Hematopoietic multipotent progenitor cell (in vitro differentiated cells): ENCODE measurements at regions not wholly inside any gene's neighbourhood (a gene's known extent, or its start where the extent isn't known, plus 50 kb on each side); places are given as distances from the start of the nearest gene placed in this dataset.

Experiments
- DNase-seq, 3 donors: peaks; one replicate each; pipeline ENCODE4 v3.0.0-alpha.2; 2011 to 2015; ENCODE audit warnings: low read depth in 2 of 3, low spot score in 2 of 3

DNA sequence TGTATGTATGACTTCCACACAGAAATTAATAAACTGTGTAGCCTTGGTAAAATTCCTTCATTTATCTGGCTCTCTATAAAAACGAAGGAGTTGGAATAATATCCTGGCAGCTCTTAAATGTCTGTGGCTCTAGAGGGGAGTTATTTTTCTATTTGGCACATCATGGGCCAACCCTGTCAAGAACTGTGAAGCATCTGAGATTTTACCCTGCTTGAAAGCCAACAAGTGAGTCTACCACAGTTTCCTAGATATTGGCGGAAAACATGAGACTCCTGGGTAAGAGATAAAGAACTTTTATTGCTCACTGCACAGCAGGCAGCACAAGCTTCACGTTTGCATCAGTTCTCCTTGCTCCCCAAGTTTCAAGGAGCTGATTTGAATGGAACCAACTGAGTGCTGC, 346.7 kb upstream of the CYRIA start:
- DNase-seq, result no peak

DNA sequence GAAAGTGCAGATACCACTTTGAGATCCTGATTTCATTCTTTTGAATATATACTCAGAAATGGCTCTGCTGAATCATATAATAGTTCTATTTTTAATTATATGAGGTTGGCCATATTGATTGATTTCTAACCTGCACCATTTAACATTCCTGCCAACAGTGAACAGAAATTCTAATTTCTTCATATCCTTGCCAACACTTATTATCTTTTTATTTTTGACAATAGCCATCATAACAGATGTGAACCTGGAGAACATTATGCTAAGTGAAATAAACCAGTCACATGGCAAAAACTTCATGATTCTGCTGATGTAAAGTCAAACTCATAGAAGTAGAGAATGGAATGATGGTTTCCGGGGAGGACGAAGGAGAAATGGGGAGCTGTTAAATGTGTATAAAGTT, 344.5 kb upstream of the CYRIA start:
- DNase-seq, result no peak

DNA sequence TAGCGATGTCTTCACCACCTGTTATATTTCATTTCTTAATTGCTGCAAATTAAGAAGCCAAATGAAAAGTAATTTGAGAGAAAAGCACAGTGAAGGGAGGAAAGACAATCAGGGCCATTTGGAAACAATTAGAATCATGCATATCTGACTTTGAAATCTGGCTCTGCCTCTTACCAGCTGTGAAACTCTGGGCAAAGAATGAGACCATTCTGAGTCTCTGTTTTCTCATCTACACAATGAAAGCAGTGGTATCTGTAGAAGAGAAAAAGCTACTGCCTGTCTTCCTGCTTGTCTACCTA, 334.5 kb upstream of the CYRIA start:
- DNase-seq, result no peak

DNA sequence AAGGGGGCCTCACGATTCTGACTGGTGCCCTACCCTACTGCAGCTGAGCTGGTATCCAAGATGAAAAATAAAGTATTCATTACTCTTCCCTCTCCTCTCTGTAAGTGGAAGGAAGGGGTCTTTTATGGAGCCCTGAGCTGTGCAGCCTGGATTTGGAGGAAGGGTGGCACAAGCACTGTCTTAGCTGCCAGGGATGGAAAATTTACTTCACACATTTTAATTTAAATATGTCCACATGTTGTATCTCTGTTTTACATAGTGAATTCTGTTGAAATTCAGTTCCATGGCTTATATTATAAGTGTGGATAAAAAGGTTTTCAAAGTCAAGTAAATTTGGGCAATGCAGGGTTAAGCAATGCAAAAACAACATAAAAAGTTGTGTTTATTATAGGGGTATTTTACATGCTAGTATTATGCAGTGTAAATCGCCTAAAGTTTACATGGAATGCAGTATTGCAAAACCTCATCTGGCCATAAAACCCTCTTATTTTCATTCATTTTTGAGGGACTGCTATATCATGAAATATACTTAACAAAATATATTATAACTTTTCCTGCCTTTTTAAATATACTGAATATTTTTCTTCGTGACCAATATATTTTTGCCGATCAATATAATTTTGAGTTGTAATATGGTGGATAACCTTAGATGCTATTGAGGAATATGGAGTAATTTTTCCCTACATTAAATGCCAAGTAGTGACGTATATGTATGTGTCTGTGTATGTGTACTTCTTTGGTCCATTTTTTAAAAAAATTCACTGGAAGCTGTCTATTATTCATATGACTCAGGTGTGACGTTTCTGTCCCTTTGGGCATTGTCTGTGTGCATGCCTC, 333.9 kb upstream of the CYRIA start:
- no peak for DNase-seq

DNA sequence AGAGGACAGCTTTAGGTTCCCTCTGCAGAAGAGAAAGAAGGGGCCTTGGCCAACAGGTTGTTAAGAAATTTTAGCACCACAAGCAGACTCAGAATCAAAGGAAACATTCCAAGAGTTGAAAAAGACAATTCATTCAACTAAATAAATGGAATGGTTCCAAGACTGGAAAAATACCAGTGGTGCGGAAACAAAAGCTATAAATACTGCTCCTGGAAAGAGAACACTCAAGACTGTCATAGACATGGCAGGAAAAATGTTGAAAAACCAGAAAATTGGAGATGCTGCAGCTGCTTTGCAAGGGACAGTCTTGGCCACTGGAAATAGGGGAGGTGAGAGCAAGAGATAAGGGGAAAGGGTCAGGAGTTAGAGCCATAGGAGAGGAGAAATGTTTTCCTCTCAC, 312.7 kb upstream of the CYRIA start:
- DNase-seq, result no peak

DNA sequence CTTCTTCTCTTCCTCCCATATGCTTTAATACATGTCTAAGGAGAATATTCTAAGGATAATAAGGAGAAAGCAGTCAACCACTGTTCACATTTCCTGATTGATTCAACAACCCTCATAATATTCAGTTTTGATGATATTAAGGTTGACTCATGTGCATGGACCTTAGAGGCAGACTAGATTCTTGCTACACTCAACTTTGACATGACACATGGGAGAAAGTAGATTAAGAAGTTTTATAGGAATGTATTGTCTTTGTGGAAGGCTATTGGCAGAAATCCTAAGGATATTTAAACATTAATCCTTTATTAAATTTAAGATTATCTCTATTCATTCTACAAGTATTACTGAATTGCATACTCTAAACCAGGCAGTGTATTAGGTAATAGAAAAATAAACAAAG, 309.1 kb upstream of the CYRIA start:
- DNase-seq, result no peak

DNA sequence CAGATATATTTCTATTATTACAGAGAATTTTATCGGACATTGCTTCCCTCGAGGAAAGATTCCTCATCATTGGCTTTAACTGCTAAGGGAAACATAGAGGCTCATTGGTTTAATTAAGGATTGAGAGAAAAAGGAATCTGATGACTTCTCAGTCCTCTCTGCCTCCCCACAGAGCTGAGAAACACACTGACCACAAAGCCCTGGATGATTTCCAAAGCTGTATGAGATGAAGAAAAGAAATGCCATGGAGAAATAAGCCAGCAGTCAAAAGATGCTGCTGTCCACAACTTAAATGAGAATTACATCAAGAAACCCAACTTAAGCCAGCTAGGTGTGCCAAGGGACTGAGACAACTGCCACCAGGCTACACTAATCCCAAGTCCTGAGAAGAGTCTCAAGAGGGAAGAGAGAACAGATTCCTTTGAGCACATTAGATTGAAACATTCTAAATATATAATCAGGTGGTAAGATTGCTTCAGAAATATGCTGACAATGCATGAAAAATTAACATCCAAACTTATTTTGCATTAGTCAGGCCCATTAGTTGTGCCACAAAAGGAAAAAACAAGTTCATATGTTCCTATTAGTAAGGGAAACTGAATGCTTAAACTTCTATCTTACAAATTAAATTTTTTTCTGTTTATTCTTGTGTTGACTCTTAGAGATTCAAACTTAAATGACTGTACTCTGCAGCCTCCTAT, 308.1 kb upstream of the CYRIA start:
- DNase-seq, result peak in 1 of 3 donors; percentile 50

DNA sequence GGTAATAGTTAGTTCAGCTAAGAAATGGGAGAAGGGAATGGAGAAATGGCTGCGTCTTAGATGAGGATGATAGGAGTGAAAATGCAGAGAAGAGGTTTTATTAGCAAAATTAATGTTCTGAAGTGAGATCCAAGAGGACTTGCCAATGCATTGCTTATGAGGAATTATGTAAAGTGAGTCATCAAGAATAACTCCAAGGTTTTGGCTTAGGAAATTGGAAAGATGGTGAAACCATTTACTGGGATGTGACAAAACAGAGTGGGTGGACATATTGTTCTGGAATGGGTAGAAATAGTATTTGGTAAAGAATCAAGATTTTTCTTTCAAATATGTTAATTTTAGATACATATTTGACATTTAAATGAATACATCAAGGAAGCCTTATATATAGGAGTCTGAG, 306.6 kb upstream of the CYRIA start:
- DNase-seq, result no peak

DNA sequence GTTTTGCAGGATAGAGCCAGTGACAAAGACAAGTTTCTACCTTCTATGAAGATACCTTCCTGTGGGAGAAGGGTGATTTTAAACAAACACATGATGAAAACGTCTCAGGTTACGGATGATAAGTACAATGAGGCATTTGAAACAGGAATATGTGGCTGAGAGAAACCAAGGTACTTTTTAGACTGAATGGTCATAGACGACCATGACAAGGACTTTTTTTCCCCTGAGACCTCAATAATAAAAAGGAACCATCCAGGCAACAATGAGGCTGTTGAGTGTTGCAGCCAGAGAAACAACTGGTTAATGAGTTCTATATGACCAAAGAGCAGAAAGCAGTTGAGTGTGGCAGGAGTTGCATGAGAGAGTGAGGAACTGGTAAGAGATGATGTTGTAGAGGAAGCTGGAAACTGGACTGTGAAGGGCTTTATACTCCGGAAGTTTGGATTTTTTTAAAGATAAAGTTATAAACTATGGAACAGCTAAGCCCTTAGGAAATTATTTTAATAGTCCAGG, 306.1 kb upstream of the CYRIA start:
- no peak for DNase-seq

DNA sequence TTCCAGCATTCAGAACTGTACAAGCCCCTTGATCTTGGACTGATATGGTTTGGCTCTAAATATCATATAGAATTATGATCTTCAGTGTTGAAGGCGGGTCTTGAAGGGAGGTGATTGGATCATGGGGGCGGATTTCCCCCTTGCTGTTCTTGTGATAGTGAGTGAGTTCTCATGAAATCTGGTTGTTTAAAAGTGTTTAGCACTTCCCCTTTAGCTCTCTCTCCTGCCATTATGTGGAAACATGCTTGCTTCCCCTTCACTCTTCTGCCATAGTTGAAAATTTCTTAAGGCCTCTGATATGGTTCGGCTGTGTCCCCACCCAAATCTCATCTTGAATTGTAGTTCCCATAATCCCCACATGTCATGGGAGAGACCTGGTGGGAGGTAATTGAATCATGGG, 305.3 kb upstream of the CYRIA start:
- peak in 1 of 3 donors; percentile 21 for DNase-seq

DNA sequence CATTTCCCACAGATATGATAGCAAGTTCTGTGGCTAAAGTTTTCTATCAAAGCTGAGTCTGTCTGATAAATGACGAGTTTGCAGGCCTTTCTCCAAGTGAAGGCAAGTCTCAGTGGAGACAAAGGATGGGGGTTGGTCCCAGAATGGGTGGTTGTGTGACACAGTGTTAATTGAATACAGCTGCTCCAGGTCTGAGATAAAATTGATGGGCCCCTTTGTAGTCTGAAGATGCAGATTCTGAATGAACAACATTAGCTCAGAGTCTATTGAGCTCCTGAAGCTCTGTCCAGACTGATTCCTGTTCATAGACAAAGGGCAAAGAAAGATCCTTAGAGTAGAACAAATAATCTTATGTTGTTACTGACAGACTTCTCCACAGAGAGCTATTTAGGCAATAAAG, 296.9 kb upstream of the CYRIA start:
- no peak for DNase-seq

DNA sequence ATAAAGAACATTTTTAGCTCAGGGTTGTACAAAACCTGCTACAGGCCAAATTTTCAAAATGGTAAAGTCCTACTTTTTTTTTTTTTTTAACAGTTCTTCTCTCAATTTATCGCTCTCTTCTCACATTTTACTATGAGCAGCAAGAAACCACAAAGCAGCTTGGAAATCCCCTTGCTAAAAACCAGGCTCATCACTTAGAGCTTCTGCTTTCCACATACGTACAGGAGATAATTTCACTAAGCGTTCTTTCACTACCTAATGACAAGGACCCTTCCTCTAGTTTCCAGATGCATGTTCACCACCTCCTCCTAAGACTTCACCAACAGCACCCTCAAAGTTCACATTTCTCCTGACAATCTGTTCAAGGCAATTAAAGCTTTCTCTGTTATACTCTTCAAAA, 294.9 kb upstream of the CYRIA start:
- peak in 1 of 3 donors; percentile 17 for DNase-seq

DNA sequence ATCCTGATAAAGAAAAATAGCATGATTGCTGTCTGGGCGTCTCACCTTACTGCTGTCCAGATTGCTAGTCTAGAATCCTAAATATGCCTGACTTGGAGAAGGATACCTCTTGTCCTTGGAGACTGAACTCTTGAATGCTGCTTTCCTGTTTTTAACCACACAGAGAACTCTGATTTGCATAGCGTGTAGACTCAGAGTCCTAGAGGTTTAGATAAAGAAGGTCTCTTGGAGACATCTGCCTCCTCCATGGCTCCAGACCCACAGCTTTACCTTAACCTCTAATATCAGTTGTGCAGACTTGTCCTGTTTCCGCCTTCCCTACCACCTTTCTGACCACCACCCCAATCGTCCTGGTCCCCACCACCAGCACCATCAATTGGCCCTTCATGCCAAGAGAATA, 292.6 kb upstream of the CYRIA start:
- DNase-seq, result no peak

DNA sequence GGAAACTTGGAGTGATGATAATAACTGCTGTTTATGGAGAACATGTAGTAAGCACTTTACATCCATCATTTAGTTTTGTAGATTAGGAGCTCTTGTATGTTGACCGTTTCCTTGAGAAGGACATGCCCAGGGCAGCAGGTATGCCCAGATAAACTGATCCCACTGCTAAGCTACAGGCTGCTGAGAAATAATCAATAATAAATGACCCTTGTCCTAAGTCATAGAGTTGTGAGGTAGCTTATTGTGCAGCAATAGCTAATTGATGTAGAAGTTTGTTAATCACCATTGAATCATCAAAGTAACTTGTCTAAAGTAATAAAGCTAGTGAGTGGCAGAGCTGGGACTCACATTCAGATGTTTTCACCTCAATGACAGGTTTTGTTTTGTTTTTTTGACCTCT, 287.2 kb upstream of the CYRIA start:
- no peak for DNase-seq

DNA sequence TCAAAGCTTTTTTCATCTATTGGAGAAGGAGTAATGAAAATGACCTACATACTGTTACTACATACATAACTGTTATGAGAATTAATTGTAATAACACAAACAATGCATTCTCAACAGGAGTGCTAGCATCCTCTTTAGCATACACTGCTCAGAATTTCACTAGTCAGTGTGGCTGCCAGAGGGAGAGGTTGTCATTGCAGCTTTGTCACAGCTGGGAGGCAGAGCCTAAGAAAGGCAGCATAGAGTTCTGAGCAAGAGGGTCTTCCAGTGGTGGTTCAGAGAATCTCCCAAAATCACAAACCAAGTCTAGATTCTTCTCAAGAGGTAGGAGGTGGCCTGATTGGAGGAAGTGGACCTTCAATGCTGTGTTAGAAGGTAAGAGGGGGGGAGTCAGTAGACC, 286.7 kb upstream of the CYRIA start:
- no peak for DNase-seq

DNA sequence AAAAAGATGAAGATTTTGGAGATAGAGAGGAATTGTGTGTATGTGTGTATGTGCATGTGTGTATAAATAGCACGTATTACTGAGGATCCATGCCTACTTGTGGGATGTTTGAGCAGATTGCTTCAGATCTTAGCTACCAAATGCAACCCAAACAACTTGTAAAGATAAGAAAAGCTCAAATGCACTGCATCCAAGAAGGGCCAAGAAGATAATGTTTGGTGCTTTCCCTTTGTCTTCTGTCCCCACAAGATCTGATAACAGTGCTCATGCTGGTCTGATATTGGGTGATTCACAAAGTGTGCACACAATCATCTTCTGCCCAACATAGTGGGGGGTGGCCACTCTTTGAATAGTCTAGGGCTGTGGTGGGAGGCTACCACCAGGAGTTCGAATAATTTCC, 284.8 kb upstream of the CYRIA start:
- peak in 1 of 3 donors; percentile 17 for DNase-seq

DNA sequence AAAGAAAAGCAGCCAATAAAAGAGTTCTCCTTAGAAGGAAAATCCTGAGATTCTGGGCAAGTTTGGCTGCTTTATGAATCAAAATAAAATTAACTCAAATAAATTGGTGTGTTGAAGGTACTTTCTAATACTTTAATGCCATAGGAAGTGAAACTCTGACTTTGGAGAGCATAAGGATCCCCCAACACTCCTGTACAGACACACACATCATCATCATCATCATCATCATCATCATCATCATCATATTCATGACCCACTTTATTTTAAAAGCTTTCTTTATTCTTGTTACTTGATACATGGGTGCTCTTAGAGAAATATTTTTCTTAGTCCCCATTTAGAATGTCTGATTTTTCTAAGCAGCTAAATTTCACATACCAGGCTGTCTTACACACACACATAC, 283.1 kb upstream of the CYRIA start:
- DNase-seq, result no peak

DNA sequence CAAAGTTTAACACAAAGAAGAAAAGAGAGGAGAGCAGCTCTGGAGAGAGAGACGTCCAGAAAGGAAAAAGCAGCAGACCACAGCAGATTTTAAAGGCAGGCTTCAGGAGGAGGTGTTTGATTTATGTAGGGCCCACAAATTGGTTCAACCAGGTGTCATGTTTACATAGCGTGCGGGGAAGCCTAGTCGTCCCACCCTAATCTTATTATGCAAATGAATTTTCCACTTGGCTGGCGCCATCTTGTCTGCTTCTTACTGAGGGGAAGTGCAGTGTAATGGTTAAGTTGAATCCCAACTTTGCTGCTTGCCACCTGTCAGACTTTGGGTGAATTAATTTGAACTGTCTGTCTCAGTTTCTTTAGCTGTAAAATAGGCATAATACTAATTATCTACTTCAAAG, 282.4 kb upstream of the CYRIA start:
- no peak for DNase-seq

DNA sequence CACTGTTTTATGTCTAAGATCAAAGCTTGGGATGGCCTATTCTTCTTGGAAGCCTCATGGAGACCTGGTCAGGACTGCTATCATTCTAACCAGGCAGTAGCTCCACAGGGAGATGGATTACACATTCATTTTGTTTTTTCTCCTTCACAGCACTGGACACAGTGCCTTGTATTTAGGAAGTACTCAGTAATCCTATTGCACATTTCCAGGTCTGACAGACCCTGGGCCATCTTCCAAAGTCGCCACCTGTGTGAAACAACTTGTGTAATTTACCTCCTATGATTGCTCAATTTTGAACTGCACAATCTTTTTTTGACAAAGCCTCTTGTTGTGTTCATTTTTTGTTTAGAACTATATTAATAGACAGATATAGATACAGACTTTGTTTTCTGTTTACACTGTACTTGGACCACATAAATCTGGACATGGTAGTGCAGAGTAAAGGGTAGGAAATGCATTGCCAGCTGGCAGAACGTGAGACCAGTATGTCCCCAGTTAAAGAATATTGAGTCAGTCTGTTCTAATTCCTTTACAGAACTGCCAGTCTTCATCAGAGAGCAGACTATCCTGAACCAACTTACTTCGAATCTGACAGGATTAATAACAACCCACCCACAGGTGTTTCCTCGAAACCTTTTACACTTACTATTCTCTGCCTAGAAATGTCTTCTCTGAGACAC, 277.8 kb upstream of the CYRIA start:
- no peak for DNase-seq

DNA sequence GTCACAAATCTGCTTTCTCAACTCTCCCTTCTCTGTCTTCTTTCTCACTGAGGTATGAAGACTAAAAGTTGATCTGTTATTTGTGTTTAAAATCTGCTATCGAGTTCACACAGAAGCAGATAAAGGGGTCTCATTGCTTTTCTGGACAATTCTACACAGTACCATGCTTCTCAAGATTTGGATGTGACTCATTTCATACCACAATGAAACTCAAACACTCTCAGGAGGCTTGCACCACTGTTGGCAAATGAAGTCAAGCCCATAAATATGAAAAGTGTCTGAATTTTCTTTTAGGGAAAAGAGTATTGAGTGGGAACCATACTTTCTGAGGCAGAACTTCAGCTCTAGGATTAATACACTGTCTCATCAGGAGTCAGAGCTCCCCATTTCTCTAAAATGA, 274.6 kb upstream of the CYRIA start:
- DNase-seq, result no peak

DNA sequence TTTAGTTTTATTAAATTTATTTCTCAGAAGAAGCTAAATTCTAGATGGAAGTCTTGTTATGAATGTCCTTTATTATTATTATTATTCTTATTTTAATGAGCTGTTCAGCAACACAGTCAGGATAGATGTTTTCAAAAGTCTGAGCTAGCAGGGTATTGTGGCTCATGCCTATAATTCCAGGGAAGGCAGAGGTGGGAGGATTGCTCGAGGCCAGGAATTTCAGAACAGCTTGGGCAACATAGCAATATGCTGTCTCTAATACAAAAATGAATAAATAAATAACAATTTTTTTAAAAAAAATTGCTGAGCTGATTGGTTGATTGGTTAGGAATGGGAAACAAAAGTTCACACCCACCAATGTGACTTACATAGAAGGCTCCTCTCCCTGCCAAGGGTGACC, 274.1 kb upstream of the CYRIA start:
- no peak for DNase-seq

DNA sequence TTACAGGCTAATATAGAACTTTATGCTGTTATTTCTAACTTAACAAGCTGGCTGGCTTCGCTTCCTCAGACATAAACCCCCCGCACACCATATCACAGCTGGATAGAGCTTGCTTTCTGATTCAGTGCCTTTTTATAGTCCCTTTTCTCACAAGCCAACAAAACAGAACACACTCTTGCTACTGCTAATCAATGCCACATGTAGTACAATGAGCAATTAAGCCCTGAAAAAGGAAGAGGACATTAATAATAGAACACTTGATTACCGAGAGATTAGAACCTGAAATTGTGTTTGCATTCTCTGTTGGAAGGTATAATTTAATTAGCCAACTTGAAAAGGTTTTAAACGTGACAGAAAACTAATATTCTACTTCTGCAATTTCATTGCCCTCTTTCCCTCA, 267.7 kb upstream of the CYRIA start:
- DNase-seq, result no peak
